Psoas muscle (tissue), 7 donors: ENCODE measurements at regions not wholly inside any gene's neighbourhood (a gene's known extent, or its start where the extent isn't known, plus 50 kb on each side); places are given as distances from the start of the nearest gene placed in this dataset.

Experiments
- ATAC-seq, 4 donors: fragments of 200-7000 bp; cut with Tn5 transposase; one replicate each; pipeline ENCODE4 v1.9.1; 2020; ENCODE audit warnings: moderate library complexity in 3 of 4, mild to moderate bottlenecking in 2 of 4
- DNase-seq, 2 donors: peaks; one replicate each; pipeline ENCODE4 v3.0.0-alpha.2; 2020
- H3K27ac ChIP-seq: fragments of 200-600 bp; one replicate; pipeline ENCODE4 v1.8.0; 2022
- H3K27me3 ChIP-seq, 3 donors: fragments of 200-600 bp in 1 of 3; one replicate each; pipeline versions ENCODE4 v1.6.1 to v1.8.0; 2013 to 2022; ENCODE audit warnings: low read length in 2 of 3, mild to moderate bottlenecking in 2 of 3, moderate library complexity in 1 of 3; ENCODE audit not compliant: insufficient read depth in 3 of 3
- H3K36me3 ChIP-seq, 2 donors: fragments of 200-600 bp in 1 of 2; one replicate each; pipeline versions ENCODE4 v1.6.1 to v1.8.0; 2013 to 2022; ENCODE audit warnings: low read depth in 1 of 2, mild to moderate bottlenecking in 1 of 2, moderate library complexity in 1 of 2; ENCODE audit not compliant: insufficient read depth in 1 of 2
- H3K4me1 ChIP-seq: fragments of 200-600 bp; one replicate; pipeline ENCODE4 v1.8.0; 2022
- H3K4me3 ChIP-seq: fragments of 200-600 bp; one replicate; pipeline ENCODE4 v1.8.0; 2022; ENCODE audit warnings: mild to moderate bottlenecking
- H3K9me3 ChIP-seq: fragments of 200-600 bp; one replicate; pipeline ENCODE4 v1.8.0; 2022
- CTCF ChIP-seq: fragments of 200-600 bp; IDR thresholded peaks from one replicate; pipeline ENCODE4 v1.8.0; 2022; ENCODE audit warnings: antibody characterized with exemption
- WGBS, 3 donors: extraction: QIAGEN DNeasy Blood & Tissue Kit; methylation state at CpG; one replicate each; pipeline versions ENCODE4 v1.1.6 to v1.1.7; 2013; 5-methylcytosine and 5-hydroxymethylcytosine counted together
- intact Hi-C, 2 donors: fragments of 100-400 bp; cut with DNase I; formaldehyde crosslinking; loops; one replicate each; pipeline versions ENCODE4 v1.11.0 to v1.14.2; 2022
- donor health status: healthy with polysubstance abuse.
- donor health status: DM: no; HTN: no; CAD: no; lungs with moderate emphysema.
- donor health status: Bipolar disorder and iron deficiency.
- donor health status: healthy.
- donor health status: DM: yes; HTN: yes; CAD: no.
- donor health status: DM: no; HTN: no; CAD: no.
- donor health status: DM: yes; HTN: yes; CAD: no.

- DNase-seq = no peak
- Histone ChIP-seq H3K4me3 (no peak overlapping the region), H3K36me3 (no peaks in the 10 kb centered on the region), H3K27ac (no peak overlapping the region), H3K27me3 (peaks cover 0 to 2% (median 0%) of the 10 kb centered on the region in 3 donors), H3K9me3 (no peaks in the 10 kb centered on the region), H3K4me1 (no peaks in the 10 kb centered on the region)
- 87 to 91% (median 88%) methylated on average over 9 of the region's 9 CpGs for WGBS, 3 donors
- TF ChIP-seq CTCF = no peak
- ATAC-seq = no peak
- intact Hi-C loops = no loop called here
Observed at GRCh38 chr4:8796096-8796495, 75.5 kb downstream of the HMX1 start.

- DNase-seq (no peak), ATAC-seq (no peak)
- intact Hi-C loops = no loop called here
- Histone ChIP-seq H3K36me3 (no peaks in the 10 kb centered on the region), H3K4me3 (no peak overlapping the region), H3K27me3 (peaks cover 0 to 2% (median 0%) of the 10 kb centered on the region in 3 donors), H3K27ac (no peak overlapping the region), H3K4me1 (no peaks in the 10 kb centered on the region), H3K9me3 (no peaks in the 10 kb centered on the region)
- no peak for TF ChIP-seq CTCF
- 39 to 53% (median 47%) methylated on average over 12 of the region's 12 CpGs for WGBS, 3 donors
Observed at GRCh38 chr4:8795140-8795539, 76.5 kb downstream of the HMX1 start.

- 87 to 89% (median 88%) methylated on average over 18 of the region's 18 CpGs for WGBS, 3 donors
- no peak for DNase-seq
Observed at GRCh38 chr4:8794491-8794890, 77.1 kb downstream of the HMX1 start.

GRCh38 chr4:8793571-8794160, 78.0 kb downstream of the HMX1 start:
- Histone ChIP-seq H3K4me1 (no peaks in the 10 kb centered on the region), H3K36me3 (no peaks in the 10 kb centered on the region), H3K4me3 (no peak overlapping the region), H3K27me3 (peaks cover 0 to 2% (median 0%) of the 10 kb centered on the region in 3 donors), H3K27ac (no peak overlapping the region), H3K9me3 (no peaks in the 10 kb centered on the region)
- ATAC-seq (no peak), DNase-seq (no peak)
- intact Hi-C loops = no loop called here
- 69 to 80% (median 77%) methylated on average over 10 to 11 of the region's 11 CpGs for WGBS, 3 donors
- no peak for TF ChIP-seq CTCF

More at GRCh38 chr4:8794491-8794890, 77.1 kb downstream of the HMX1 start:
- Histone ChIP-seq H3K9me3 (no peaks in the 10 kb centered on the region), H3K36me3 (no peaks in the 10 kb centered on the region), H3K4me3 (no peak overlapping the region), H3K4me1 (no peaks in the 10 kb centered on the region), H3K27ac (no peak overlapping the region), H3K27me3 (peaks cover 0 to 2% (median 0%) of the 10 kb centered on the region in 3 donors)
- intact Hi-C loops = no loop called here
- TF ChIP-seq CTCF = no peak
- no peak for ATAC-seq

GRCh38 chr4:8792491-8792890, 79.1 kb downstream of the HMX1 start:
- ATAC-seq = no peak
- Histone ChIP-seq H3K36me3 (no peaks in the 10 kb centered on the region), H3K4me1 (no peaks in the 10 kb centered on the region), H3K9me3 (no peaks in the 10 kb centered on the region), H3K4me3 (no peak overlapping the region), H3K27me3 (peaks cover 0 to 2% (median 0%) of the 10 kb centered on the region in 3 donors), H3K27ac (no peak overlapping the region)
- DNase-seq = no peak
- intact Hi-C loops = no loop called here
- WGBS, 3 donors = 81 to 91% (median 84%) methylated on average over 10 of the region's 10 CpGs
- TF ChIP-seq CTCF = no peak
